ENCODE measurements at regions not wholly inside any gene's neighbourhood (a gene's known extent, or its start where the extent isn't known, plus 50 kb on each side); places are given as distances from the start of the nearest gene placed in this dataset.

- no peak for DNase-seq (ENCODE audit: low read depth)
- TF ChIP-seq CTCF (IDR thresholded peaks at IDR 0.05; ENCODE audit: insufficient read depth, low read depth, low read length, missing control alignments): no peak
- no peak overlapping the region for H3K4me3 ChIP-seq (ENCODE audit: low read length)
These were observed 90.2 kb upstream of the TMEM18 start for GRCh38 chr2:767440-767839.

- no peak for TF ChIP-seq CTCF (IDR thresholded peaks at IDR 0.05; ENCODE audit: insufficient read depth, low read depth, low read length, missing control alignments)
- DNase-seq (ENCODE audit: low read depth): no peak
- H3K4me3 ChIP-seq (ENCODE audit: low read length): no peak overlapping the region
These were observed 89.0 kb upstream of the TMEM18 start for GRCh38 chr2:766255-766654.

- no peak overlapping the region for H3K4me3 ChIP-seq (ENCODE audit: low read length)
- no peak for DNase-seq (ENCODE audit: low read depth)
- no peak for TF ChIP-seq CTCF (IDR thresholded peaks at IDR 0.05; ENCODE audit: insufficient read depth, low read depth, low read length, missing control alignments)
These were observed 88.2 kb upstream of the TMEM18 start for GRCh38 chr2:765369-765768.

- no peak for TF ChIP-seq CTCF (IDR thresholded peaks at IDR 0.05; ENCODE audit: insufficient read depth, low read depth, low read length, missing control alignments)
- no peak overlapping the region for H3K4me3 ChIP-seq (ENCODE audit: low read length)
- DNase-seq (ENCODE audit: low read depth): peak; percentile 19
These were observed 86.7 kb upstream of the TMEM18 start for GRCh38 chr2:763766-764525.

- H3K4me3 ChIP-seq (ENCODE audit: low read length): no peak overlapping the region
- no peak for DNase-seq (ENCODE audit: low read depth)
- no peak for TF ChIP-seq CTCF (IDR thresholded peaks at IDR 0.05; ENCODE audit: insufficient read depth, low read depth, low read length, missing control alignments)
These were observed 85.4 kb upstream of the TMEM18 start for GRCh38 chr2:762646-763045.

GRCh38 chr2:761384-761783 lies 84.2 kb upstream of the TMEM18 start:
- no peak for TF ChIP-seq CTCF (IDR thresholded peaks at IDR 0.05; ENCODE audit: insufficient read depth, low read depth, low read length, missing control alignments)
- no peak overlapping the region for H3K4me3 ChIP-seq (ENCODE audit: low read length)
- DNase-seq (ENCODE audit: low read depth): no peak

- TF ChIP-seq CTCF (IDR thresholded peaks at IDR 0.05; ENCODE audit: insufficient read depth, low read depth, low read length, missing control alignments): no peak
- H3K4me3 ChIP-seq (ENCODE audit: low read length): no peak overlapping the region
- DNase-seq (ENCODE audit: low read depth): no peak
These were observed 82.8 kb upstream of the TMEM18 start for GRCh38 chr2:760001-760400.

All from epithelial cell of esophagus (primary cell).